ENCODE measurements at regions not wholly inside any gene's neighbourhood (a gene's known extent, or its start where the extent isn't known, plus 50 kb on each side); places are given as distances from the start of the nearest gene placed in this dataset.
A peak's percentile ranks its signal among the peaks of the same experiment; 100 is the strongest.
"Not testable (repeated sequence)": the region's sequence is repeated elsewhere in the genome, so short reads cannot be mapped to it uniquely, and the experiment has no call there.

DNA sequence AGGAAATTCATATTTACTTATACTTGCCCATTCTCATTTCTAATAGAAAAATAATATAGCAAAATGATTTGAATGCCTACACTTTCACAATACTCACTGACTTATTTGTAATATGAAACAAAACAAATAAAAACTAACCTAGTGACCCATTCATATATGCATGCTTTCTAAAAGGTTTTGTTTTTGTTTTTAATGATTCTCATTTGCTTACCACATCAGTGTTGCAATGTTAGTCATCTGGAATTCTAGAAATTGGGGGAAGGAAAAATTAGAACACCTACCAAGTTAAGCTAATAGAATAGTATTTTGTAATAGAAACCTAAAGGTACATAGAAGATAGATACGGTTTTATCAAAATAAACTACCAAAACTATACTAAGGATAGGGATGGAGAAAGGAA, 214.1 kb upstream of the CNTN6 start:
- FAIRE-seq = no peak
- TF ChIP-seq, protein P1, sequence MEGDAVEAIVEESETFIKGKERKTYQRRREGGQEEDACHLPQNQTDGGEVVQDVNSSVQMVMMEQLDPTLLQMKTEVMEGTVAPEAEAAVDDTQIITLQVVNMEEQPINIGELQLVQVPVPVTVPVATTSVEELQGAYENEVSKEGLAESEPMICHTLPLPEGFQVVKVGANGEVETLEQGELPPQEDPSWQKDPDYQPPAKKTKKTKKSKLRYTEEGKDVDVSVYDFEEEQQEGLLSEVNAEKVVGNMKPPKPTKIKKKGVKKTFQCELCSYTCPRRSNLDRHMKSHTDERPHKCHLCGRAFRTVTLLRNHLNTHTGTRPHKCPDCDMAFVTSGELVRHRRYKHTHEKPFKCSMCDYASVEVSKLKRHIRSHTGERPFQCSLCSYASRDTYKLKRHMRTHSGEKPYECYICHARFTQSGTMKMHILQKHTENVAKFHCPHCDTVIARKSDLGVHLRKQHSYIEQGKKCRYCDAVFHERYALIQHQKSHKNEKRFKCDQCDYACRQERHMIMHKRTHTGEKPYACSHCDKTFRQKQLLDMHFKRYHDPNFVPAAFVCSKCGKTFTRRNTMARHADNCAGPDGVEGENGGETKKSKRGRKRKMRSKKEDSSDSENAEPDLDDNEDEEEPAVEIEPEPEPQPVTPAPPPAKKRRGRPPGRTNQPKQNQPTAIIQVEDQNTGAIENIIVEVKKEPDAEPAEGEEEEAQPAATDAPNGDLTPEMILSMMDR (IDR thresholded peaks at IDR 0.05; ENCODE audit: insufficient read depth, missing control alignments) = no peak

DNA sequence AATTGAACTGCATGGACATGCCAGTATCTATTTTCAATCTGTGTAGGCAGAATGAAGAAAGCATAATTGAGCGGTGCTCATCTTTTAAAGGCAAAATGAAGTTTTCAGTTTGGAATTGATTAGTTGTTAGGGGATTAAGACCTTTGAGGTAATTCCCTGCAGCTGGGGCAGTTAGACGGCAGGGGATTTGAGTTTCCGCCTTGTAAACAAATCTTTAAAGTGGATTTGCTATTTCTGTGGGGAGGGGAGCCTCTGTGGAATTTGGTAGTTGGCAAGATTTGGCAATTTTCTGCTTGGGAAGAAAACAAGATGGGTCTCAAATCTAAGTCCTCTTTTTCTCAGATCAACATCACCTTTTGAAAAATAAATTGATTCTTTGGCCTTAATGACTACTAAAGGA, 212.5 kb upstream of the CNTN6 start:
- FAIRE-seq (peak; percentile 73), DNase-seq (ENCODE audit: insufficient read length, low spot score) (peak; percentile 26)
- TF ChIP-seq, protein P1 (IDR thresholded peaks at IDR 0.05; ENCODE audit: insufficient read depth, missing control alignments) = no peak

More for the DNA sequence above, 214.1 kb upstream of the CNTN6 start:
- no peak for DNase-seq (ENCODE audit: insufficient read length, low spot score)

DNA sequence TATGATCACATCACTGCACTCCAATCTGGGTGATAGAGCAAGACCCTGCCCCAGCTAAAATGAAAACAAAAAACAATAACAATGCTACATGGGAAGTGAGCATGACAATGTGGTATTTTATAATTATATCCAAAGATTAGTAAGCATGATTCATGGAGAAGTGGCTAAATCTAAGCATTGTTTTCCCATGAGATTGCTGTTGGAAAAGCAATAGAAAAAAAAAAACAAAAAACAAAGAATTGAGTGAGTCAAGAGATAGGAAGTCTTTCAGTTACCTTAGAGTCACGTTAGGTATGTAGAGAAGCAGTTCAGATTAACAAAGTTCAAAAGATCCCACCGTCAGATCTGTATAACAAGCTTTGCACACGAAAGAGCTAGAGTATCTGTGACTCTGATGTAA, 210.3 kb upstream of the CNTN6 start:
- TF ChIP-seq, protein P1 (IDR thresholded peaks at IDR 0.05; ENCODE audit: insufficient read depth, missing control alignments) = no peak
- DNase-seq (ENCODE audit: insufficient read length, low spot score) (no peak), FAIRE-seq (peak; percentile 6)

DNA sequence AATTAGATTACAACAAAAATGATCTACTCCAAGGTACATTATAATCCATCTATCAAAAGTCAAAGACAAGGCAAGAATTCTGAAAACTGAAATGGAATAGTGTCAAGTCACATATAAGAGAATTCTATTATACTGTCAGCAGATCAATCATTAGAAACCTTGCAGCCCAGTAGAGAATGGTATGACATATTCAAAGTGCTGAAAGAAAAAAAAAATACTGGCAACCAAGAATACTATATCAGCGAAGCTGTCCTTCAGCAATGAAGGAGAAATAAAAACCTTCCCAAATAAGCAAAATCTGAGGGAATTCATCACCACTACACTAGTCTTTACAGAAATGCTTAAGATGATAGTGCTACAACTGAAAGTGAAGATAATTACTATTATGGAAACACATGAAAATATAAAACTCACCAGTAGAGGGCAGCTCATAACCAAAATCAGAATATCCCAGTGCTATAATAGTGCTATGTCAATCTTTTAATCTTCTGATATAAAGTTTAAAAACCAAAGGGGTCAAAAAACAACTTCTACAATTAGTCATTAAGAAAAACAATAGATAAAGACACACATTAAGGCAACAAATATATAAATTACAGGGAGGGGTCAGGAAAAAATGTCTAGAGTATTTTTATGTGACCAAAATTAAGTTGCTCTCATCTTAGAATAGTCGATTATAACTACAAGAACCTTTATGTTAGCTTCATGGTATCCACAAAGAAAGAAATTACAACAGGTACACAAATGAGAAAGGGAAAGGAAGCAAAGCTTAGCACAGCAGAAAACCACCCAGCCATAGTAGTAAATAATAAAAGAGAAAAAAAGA, 190.7 kb upstream of the CNTN6 start:
- DNase-seq (ENCODE audit: insufficient read length, low spot score) (no peak), FAIRE-seq (peak; percentile 25)
- TF ChIP-seq, protein P1 (IDR thresholded peaks at IDR 0.05; ENCODE audit: insufficient read depth, missing control alignments) = peak; percentile 39

DNA sequence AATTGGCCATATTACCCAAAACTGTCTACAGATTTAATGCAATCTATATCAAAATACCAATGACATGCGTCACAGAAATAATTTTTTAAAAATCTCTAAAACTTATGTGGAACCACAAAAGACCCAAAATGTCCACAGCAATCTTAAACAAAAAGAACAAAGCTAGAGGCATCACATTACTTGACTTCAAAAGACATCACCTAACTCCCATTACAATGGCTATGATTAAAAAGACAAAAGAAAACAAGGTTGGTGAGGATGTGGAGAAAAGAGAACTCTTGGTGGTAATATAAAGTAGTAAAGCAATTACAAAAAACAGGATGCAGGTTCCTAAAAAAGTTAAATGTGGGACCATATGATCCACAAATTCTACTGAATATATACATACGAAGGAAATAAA, 187.6 kb upstream of the CNTN6 start:
- TF ChIP-seq, protein P1 (IDR thresholded peaks at IDR 0.05; ENCODE audit: insufficient read depth, missing control alignments) = no peak
- DNase-seq (ENCODE audit: insufficient read length, low spot score) (no peak), FAIRE-seq (peak; percentile 48)

DNA sequence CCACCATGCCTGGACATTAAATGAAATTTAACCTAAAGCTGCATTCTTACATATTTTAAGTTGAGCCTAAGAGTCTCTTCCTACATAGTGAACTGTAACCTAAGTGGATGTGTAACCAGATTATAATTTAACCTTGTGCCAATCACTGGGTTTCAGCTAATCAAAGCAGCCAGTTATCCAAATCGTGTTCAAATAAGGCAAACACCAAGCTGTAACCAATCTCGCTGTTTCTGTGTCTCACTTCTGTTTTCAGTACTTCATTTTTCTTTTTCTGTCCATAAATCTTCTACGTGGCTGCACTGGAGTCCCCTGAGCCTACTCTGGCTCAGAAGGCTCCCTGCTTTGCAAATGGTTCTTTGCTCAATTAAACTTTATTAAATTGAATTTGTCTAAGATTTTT, 186.1 kb upstream of the CNTN6 start:
- TF ChIP-seq, protein P1 (IDR thresholded peaks at IDR 0.05; ENCODE audit: insufficient read depth, missing control alignments) = no peak
- FAIRE-seq = no peak
- DNase-seq (ENCODE audit: insufficient read length, low spot score) = no peak

DNA sequence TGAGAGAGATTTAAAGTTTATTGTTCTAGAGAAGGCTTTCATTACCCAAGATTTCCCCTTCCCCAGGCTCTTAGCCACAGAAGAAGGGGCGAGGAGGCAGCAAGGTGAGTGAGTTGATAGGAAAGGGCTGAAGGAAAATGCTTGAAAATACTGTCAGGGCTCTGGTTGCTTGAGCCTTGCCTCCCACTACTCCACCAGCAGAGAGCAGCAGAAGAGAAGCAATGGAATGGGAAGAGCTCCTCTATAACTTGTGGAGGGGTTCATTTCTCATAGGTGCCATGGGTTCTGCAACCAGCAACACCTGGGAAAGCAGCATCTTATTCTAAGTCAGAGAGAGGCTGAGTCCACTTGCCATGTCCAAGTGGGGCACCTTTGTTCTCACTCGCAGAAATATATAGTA, 184.0 kb upstream of the CNTN6 start:
- TF ChIP-seq, protein P1 (IDR thresholded peaks at IDR 0.05; ENCODE audit: insufficient read depth, missing control alignments) = peak; percentile 43
- DNase-seq (ENCODE audit: insufficient read length, low spot score) (no peak), FAIRE-seq (no peak)

DNA sequence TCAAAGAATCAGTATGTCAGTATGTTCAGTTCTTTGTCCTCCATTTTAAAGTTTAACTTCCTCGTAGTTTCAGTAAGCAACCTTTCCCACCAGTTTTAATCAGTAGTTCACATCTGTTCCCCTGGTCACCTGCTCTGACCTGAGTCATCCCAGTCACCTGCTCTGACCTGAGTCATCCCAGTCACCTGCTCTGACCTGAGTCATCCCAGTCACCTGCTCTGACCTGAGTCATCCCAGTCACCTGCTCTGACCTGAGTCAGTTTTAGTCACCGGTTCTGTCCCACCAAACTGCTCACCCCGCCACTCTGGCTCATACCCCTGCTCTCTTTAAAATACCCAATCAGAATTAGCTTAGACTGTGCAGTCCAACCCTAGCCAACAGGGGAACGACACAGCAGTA, 180.1 kb upstream of the CNTN6 start:
- DNase-seq (ENCODE audit: insufficient read length, low spot score); FAIRE-seq: not testable (repeated sequence)

All from D721Med (cell line).